ENCODE measurements at regions not wholly inside any gene's neighbourhood (a gene's known extent, or its start where the extent isn't known, plus 50 kb on each side); places are given as distances from the start of the nearest gene placed in this dataset.
A peak's percentile ranks its signal among the peaks of the same experiment; 100 is the strongest.
"Not testable (repeated sequence)": the region's sequence is repeated elsewhere in the genome, so short reads cannot be mapped to it uniquely, and the experiment has no call there.

DNA sequence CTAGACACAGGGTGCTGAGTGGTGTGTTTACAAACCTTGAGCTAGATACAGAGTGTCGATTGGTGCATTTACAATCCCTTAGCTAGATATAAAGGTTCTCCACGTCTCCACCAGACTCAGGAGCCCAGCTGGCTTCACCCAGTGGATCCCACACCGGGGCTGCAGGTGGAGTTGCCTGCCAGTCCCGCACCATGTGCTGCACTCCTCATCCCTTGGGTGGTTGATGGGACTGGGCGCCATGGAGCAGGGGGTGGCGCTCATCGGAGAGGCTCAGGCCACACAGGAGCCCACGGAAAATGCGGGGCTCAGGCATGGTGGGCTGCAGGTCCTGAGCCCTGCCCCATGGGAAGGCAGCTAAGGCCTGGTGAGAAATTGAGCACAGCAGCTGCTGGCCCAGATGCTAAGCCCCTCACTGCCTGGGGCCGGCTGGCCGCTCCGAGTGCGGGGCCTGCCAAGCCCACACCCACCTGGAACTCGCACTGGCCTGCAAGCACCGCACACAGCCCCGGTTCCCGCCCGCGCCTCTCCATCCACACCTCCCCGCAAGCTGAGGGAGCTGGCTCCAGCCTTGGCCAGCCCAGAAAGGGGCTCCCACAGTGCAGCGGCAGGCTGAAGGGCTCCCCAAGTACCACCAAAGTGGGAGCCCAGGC is 418.4 kb downstream of the KIF20B start:
- DNase-seq (ENCODE audit: low spot score): not testable (repeated sequence)

- no peak for DNase-seq (ENCODE audit: low spot score)
These were observed 424.3 kb downstream of the KIF20B start for GRCh38 chr10:90125456-90126255.

DNA sequence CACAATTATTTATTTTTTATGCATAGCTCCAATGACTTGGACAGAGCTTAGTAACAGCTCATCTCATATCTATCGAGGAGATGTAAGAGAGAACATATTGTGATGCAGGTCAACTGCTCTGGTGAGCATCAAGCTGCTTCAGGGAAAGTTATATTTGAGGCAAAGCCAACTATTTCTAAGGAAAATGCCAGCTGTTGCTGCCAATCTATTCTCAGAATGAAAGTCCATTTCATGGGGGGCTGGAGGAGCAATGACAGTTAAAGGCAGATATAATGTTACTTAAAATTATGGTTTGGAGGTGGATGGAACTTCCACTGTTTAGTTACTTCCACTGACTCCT is 424.8 kb downstream of the KIF20B start:
- no peak for DNase-seq (ENCODE audit: low spot score)

GRCh38 chr10:90130321-90131086 is 429.1 kb downstream of the KIF20B start:
- no peak for DNase-seq (ENCODE audit: low spot score)

DNA sequence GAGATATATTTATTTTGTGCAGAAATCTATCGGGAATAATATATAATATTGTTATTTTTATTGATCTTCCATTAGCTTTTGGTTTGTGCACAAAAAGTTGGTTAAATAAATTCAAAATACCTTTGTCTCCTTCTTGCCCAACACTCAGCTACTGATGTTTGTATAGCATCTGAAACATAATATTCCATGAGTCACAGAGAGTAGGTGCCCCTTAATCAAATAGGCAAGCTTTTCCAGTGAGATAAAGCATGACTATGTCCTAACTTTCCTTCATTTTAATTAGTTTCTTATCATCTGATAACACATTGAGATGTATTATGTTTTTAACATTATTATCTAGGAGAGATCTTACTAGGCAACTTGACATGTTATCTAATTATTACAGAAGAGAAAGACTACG is 432.2 kb downstream of the KIF20B start:
- no peak for DNase-seq (ENCODE audit: low spot score)

DNA sequence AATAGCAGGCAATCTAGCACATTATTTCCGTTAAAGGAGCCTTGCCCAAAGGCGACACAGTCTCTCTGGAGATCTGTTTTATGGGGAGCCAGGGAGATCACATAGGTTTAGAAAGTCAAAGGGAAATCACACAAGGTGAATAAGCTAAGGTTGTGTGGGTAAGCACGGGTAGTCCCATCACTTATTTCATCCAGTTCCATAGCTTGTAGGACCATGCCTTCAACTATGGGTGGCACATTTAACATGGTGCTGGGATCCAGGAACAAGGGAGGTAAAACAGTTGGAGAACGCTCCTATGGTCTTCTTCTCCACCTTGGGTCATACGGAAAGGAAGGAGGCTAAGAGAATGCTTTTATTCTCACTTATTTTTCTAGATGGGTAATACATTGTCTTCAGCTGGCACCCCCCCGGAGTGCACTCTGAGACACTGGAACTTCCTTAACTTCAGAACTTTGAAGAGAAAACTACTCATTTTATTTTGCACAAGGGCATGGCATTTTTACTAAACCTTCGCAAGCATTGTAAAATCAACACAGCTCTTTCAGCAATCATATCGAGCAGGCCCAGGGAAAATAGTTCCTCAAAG is 435.4 kb downstream of the KIF20B start:
- peak; percentile 21 for DNase-seq (ENCODE audit: low spot score)

DNA sequence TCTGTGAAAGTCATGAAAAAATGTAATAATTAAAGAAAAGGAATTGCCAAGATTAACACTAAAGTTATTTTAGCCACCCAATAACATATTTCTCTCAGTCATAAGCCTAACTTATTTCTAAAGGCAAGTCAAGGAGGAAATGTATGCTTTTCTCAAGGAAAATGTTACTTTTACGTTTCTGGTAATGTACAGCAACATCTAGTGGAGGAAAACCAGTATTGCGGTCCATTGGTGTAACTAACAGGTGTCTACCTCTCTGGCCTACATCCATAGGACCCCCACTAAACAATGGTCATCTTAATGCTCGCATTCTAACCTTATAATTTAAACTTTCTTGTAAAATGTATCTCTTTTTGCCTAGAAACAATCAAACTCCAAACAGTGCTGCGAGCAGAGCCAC is 437.5 kb downstream of the KIF20B start:
- peak; percentile 29 for DNase-seq (ENCODE audit: low spot score)

GRCh38 chr10:90141791-90142190 is 440.4 kb downstream of the KIF20B start:
- no peak for DNase-seq (ENCODE audit: low spot score)

DNA sequence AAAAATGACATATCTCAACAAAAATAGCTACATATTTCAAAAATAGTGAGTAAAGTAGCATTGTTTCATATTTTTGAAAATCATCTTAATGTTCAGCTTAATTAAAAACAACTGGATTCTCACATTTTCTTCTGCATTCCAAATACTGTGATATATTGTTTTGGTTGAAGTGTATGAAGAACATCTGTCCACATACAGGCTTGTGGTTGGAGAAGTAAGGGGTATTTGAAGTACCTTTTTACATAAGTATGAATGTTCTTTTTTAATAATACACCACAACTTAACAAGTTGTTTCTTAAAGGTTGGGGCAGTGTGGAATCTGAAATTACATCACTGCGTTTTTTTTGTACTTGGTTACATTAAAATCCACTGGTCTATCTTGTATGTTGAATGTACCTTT is 442.5 kb downstream of the KIF20B start:
- DNase-seq (ENCODE audit: low spot score): no peak

DNA sequence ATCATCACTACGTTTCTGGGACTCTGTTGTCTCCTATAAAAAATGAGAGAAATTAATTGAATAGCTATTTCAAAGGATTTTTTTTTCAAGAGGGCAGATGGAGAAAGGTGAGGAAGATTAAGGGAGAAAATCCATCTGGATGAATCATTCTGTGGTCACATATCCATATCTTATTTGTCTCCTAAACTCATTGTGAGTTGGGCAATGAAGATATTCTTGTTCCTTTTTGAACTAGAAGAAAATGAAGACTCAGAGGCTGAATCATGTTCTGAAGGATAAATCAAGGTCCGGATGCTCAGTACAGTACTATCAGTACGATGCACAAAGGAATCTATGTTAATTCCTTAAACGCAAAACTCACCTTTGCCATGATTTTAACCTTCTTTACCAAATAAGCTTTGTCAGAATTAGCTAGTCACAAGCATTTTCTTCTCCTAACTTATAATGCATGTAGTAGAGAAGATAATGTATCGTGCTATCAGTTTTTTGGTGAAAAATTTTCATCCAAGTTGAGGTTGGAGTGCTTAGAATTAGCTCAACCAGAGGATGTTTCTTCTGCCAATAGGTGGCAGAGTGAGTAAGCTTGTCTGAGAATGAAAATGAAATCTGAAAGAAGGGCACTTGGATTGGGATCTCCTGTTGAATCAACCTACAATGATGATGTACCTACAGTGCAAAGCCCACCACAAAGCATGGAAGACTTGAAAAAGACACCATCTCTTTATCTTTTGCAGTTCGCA is 446.9 kb downstream of the KIF20B start:
- DNase-seq (ENCODE audit: low spot score): peak; percentile 71

- DNase-seq (ENCODE audit: low spot score): no peak
These were observed 448.2 kb downstream of the KIF20B start for GRCh38 chr10:90149563-90149962.

- no peak for DNase-seq (ENCODE audit: low spot score)
These were observed 461.0 kb downstream of the KIF20B start for GRCh38 chr10:90162271-90162853.

DNA sequence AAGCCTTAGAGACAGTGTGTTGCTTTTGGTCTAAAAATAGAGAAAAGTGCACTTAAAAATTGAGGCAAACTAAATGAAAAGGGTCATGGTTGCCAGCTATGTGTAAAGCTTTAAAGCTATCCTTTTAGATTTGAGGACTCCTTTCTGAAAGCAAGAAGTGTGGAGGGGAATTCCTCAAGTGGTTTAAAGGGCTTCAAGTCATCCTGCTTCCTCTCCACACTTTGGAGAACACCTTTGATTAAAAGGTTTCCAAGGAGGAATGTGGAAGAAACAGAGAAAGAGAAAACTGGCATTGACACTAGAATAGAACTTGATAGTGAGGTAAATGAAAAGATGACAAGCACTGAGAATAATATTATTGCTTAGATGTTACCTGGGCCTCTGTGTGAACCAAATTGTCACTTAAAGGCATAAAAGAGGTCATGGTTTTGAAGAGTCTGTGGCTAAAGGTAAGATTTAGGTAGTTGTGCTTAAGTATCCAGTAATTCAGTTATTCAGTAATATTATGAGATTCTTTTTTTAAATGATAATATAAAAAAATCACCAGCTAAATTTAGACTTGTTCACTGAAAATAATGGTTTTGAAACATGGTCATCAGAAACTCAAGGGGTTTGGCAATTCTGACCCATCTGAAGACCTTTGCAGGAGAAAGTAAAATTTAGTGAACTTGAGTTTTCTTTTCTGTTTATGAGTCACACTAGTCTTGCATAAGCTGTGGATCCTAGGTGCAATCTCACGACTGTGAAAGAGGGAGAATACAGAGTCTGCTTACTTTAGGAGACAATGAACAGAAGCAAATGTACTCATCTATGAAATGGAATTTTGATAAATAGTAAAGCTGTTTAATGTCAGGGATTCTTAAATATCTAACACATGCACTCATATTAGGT is 466.0 kb downstream of the KIF20B start:
- no peak for DNase-seq (ENCODE audit: low spot score)

GRCh38 chr10:90168244-90168643 is 466.9 kb downstream of the KIF20B start:
- DNase-seq (ENCODE audit: low spot score): no peak

GRCh38 chr10:90171014-90171722 is 469.8 kb downstream of the KIF20B start:
- no peak for DNase-seq (ENCODE audit: low spot score)

- DNase-seq (ENCODE audit: low spot score): no peak
These were observed 473.1 kb downstream of the KIF20B start for GRCh38 chr10:90174531-90174930.

DNA sequence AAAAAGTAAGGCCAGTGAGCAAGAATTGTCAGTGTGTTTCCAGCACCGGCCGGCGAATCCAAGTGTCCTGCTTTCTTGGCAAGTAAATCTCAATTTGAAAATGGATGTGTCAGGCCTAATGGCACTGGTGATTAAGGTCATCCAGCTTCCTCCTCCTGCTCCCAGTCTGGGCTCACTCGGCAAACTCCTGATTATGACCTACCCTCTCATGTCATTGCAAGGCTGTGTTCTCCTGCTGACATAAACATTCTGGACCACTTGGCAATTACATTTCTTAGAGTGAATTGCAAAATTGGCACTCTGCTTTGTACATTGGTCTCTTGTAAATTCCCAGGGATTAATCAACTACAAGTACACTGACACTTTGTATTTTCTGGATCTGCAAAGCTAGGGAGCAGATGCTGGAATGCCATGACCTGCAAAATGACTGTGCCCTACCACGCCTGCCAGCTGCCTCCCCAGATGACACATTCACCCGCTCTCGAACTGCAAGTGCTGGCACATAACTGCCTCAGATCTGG is 473.8 kb downstream of the KIF20B start:
- no peak for DNase-seq (ENCODE audit: low spot score)

GRCh38 chr10:90179696-90180407 is 478.5 kb downstream of the KIF20B start:
- DNase-seq (ENCODE audit: low spot score): peak; percentile 80

Measured in A172 (cell line).